ENCODE measurements at regions not wholly inside any gene's neighbourhood (a gene's known extent, or its start where the extent isn't known, plus 50 kb on each side); places are given as distances from the start of the nearest gene placed in this dataset.

DNA sequence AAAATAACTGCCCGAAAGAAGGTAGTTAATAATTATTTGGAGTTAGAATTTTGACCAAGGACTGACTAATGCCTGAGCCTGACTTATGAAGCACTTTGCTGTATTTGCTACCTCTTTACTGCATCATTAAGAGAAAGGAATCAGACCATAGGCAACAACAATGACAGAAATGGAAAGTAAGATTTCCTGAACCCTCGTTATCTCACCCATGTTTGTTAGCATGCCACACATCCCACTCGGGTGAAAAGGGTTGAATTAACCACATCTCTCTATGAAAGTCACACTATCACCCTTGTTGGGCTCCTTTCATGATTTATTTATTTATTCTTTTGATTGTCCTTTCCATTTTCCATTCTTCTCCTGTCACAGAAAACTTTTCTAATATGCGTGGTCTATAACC is 59.6 kb downstream of the OLIG3 start:
- no peak for DNase-seq

DNA sequence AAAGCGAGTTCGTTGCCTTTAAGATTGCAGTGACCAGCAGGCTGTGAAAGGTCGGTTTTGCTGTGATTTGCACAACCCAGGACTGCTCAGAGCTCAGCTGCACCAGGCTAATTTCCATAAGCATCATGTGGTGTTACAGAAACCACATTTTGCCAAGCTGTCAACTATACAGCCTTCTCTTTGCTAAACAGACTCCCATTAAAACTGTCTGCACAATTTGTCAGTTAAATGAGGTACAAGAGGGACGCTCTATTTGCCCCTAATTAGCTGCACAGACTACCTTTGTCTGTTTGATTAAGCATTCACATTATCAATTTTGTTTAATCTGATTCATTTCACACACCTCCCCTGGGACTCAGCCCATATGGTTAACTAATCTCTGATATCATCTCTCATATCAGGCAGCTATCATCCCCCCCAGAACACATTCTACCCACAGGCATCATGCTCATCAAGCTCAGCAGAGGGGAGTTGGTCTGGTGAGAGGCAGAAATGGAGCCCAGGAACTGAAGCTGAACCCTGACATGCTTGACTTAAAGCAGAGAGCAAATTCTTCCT is 62.1 kb downstream of the OLIG3 start:
- DNase-seq = no peak

DNA sequence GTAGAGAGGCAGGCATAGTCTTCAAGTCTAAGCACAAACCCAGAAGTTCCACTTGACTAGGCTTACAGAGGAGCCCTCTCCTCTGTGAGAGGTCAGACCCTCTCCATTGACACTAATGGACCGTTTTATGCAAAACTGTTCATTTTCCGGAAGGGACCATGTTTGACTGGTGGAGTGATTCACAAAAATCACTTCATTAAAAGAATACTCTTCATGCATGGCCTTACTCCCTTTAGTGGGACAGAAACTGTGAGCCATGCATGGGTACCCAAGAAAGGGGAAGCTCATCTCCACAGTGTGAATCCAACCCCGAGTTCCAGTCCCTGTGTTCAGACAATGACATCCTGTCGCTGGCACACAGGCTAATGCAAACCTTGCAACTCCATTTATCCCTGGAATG is 63.2 kb downstream of the OLIG3 start:
- no peak for DNase-seq

DNA sequence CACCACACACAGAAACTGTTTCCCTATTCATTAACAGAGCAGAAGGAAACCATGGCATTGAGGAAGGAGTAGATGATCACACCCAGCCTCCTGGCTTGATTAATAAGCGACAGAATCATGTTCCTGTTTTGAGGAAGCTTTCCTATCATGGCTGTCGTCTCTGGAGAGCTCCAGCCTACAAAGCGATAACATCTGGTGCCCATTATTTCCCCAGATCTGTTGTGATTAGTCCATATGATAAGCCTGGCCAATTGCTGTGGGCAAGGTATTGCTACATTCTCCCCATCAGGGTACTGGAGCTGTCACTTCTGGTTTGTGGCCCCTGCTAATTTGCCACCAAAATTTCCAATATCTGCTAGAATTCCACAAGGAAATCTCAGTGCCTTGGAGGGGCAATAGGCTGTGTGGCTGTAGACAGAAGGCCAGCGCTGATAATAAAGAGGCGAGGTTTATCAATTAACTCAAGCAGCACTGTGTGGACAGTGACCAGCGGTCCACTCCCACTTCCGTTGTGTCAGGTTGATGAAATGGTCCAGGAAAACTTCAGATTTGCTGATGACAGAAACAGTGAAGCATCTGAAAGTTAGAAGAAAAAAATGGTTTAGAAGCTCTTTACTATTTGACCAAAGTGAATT is 66.4 kb downstream of the OLIG3 start:
- no peak for DNase-seq

DNA sequence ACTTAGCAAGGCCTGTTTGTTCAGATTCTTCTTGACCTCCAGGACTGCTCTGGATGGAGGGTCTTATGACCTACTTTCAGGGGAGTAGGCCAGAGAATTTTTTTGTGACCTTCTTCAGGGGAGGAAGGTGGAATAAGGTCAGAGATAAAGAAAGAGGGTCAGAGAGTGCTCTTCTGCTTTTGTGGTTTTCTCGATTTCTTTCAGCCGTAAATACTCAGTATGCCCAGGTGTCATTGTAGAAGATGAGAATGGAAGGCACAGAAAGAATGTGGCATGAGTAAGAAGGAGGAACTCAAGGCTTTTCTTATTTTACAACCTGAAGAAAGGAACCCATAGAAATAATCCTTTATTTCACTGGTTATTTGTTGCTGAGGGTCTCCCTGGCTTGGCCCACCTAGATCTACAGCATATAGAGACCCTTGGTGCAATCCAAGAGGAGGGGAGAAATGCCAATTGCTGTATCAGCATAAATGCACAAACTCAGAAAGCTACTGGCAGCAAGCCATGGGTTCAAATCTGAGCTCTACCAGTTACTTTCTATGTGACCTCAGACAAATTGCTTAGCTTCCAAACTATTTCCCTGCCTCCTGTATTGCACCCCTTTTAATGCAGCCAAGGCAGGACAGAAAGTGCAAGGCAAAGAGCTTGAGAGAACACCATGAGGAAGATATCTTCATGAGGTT is 68.0 kb downstream of the OLIG3 start:
- no peak for DNase-seq

DNA sequence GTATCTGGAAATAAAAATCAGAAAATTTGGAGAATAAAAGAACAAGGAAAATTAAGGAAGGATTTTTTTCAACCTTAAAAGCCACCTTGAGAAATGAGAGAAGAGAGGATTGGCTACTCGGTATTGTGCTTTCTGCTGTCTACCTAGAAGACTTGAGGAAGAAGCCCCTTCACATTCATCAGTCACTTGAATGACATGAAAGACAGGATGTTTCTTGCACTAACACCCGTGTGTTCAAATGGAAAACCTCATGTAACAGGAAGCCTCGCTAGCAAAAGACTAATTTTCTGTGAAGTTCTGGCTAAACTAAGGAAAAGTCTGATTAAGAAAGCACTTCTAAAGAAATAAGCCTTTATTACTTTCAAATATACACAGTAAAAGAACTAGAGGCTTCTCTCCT is 69.9 kb downstream of the OLIG3 start:
- DNase-seq = no peak

DNA sequence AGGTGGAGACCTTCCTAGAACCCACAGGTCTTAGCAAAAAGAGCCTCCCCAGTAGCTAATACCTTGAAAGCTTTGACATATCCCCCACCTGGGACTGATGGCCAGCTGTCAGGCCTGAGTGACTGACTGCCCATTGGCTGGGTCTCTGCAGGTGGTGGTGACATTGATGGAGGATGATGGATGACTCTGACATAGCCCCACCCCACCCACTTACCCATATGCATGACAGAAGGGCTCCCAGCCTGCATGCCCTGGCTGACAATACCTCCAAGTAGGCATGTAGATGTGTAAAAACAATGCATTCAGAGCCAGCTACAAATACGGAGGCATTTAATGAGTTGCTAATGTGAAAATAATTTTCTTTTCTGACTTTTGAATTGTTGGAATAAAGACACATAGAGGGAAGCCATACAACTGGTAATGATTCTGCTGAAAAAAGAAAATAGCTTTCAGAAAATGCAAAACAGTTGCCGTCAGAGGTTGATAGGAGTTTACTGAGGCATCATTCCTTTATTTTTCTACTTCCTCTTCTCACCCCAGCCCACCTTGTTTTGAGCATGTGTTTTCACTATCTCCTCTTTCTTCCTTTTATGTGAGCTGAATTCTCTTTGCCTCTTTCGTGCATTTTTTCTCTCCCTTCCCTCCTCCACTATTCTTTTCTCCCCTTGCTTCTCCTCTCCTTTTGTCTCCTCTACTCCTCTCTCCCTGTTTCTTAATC is 70.6 kb downstream of the OLIG3 start:
- no peak for DNase-seq

DNA sequence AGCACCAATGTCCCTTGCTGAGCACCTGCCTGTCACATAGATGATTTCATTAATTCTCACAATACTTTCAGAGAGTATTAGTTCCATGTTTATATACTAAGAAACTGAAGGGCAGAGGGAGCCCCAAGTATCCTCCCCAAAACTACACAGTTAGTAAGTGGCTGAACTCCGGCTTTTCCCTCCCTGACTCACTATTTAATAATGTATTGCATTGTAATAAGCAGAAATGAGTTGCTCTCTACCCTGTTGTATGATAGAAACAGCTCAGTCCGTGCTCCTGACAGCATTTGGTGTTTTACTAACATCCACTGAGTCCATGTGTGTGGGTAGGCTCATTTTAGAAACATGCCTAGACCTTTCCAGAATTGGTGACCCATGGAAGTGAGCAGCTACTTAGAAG is 76.8 kb downstream of the OLIG3 start:
- no peak for DNase-seq

DNA sequence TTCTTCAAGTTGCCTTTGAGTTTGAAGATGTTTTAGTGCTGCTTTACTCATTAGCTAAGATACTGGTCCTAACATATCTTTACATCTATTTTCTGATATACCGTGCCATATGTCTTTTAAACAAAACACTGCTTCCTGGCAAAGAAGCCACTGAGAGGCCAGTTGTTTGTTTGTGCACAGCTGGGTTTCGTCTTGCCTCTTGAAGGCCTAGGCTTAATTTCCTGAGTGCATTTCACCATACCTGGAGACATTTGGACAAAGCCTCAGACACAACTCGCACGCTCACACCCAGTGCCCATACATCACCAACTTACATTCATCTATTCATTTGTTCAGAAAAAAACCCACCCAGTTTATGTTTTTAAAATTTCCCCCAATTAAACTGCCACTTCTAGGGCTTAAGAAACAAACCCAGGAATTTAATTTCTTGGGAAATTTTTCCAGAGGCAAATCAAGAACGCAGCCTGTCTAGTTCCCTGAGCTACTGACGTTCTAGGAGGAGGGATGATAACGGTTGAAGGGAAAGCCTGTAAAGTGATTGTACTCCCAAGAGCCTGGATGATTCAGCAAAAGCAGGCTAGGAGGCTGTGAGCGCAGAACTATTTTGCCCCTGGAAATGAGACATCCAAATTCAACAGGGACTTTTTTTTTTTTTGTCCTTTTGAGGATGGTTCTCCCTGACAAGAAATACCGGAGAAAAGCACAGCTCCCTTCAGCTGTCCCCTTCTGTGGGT is 77.7 kb downstream of the OLIG3 start:
- no peak for DNase-seq

DNA sequence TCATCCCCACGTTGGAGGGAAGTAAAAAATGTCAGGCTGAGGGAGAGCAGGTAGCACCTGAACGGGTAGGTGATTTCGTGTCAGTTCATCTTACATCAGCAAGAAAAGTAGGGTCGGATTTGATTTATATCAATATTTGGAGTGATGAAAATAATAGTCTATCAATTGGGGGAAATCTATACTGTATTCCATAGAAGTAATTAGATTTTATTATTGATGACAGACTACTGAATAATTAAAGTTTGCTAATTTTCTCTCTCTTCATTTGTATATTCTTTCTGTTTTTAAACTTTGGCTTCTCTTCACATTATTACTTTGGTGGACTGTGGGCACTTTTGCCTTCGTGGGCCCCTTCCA is 78.4 kb downstream of the OLIG3 start:
- no peak for DNase-seq

DNA sequence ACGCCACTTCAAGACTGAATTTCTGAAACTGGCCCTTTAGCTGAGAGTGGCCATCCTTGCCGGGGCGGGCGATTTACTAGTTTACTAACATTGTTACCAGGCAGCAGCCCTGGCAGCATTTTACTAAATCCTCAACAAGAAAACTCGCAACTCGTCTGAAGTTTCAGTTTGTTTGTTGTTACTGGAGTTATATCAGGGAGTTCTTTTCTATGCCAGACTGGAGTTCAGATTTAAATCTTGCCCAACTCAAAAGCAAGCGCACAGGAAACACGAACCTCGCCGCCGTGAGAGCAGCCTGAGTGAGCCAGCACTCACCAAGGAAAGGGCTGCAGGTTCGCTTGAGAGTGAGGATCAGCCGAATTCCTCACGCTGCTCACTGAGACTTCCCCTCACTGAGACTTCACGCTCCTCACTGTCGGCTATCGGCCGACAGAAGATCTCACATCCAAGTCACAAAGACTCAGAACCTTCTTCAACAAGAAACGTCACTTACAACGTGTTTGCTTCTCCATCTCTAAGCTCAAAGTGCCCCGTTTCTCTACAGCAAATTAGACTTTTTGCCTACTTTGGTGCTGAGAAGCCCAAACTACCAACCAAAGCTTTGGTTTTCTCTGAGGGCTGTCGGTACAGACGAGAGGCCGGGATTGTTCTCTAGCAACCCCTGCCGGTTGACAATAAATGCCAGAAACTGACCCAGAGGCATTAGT is 78.9 kb downstream of the OLIG3 start:
- peak; percentile 39 for DNase-seq

DNA sequence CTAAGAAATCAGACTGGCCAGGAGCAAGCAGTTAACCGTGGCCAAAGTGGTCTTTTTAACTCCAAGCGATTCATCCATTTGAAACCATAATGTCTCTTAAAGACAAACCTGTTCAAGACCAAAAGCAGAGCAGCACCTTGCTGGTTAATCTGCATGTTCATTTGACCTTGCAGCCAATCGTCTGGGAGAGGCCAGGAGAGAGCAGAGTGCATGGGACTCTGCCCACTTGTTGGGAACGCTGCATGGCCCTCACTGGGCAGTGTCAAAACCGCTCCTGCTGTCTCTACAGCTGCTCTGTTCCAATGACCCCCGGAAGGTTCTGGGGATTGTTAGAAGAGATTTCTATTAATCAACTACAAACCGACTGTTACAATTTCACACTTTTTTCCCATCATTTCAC is 79.6 kb downstream of the OLIG3 start:
- DNase-seq = no peak

DNA sequence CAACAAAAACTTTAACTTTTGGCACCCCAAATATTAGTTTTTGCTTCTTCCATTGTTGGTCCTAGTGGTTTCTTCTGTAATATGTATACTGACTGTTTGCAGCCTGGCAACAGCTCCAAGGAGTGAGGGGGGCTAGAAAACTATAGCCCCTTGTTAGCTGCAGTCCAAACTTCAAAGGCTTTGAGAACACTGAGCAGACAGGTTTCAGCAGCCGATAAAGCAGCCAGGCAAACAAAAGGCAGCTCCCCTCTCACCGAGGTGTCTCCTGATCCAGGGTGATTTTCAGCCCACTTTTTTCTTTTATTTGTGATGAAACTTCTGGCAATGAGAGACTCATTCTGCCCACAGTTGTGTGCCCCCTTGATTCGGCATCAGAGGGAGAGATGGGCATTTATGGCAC is 80.7 kb downstream of the OLIG3 start:
- DNase-seq = no peak

DNA sequence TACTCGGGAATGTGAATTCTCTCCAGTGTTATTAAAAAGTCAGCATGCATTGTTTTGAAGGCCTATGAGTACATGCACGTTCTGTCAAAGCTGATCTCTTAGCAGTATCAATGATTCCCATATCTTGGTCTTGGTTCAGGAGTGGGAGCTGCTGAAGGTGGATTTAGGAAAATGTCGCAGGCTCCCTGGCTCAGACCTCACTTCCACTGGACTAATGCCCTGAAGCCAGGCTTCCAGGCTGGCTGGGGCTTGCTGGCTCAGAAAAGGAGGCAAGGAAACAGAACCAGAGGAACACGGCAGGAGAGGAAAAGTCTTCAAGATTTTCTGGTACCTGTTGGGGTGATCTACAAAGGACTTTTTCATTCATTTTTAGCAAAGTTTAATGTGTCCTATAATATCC is 81.6 kb downstream of the OLIG3 start:
- no peak for DNase-seq

DNA sequence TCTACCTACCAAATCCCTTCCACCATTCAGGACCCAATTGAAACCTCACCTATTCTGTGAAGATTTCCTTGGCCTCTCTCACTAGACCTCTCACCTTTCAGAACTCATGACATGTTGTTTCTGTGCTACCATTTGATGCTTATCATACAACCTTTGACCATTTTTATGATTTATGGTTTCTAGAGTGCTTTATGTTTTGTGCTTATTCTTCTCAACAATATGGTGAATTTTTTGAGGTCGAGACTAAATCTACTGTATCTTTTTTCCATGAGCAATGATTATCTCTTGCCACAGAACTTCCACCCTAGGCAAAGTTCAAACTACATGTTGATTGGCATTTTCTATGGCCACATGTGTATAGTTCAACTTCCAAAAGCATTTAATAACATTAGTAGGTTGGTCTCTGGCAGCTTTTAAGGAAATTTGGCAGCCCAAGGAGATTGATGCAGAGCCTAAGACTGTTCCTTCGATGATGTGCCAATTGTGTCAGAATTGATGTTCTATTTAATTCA is 84.9 kb downstream of the OLIG3 start:
- DNase-seq = no peak

DNA sequence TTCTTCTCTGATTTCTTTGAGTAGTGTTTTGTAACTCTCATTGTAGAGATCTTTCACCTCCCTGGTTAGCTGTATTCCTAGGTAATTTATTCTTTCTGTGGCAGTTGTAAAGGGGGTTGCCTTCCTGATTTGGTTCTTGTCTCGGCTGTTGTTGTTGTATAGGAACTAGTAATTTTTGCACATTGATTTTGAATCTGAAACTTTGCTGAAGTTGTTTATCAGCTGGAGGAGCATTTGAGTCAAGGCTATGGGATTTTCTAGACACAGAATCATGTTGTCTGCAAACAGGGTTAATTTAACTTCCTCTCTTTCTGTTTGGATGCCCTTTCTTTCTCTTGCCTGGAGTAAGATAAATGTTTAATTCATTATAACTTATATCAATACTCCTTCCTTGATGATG is 86.4 kb downstream of the OLIG3 start:
- DNase-seq = no peak

DNA sequence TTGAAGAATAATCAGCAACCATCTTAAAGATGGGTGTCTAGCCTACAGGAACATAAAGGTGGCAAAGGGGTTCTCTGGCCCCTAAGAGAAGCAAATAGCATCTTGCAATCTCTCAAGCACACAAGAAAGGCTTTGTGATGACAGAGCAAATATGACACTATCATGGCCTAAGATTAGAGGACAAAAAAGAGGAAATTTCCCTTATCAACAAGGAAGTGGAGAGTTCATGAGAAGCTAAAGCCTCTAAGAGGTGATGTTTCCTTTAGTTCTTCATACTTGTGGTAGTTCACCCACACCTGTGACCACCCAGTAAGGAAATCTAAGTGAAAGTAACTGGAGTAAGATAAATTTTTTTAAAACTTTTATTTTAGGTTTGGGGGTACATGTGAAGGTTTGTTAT is 88.4 kb downstream of the OLIG3 start:
- DNase-seq = no peak

DNA sequence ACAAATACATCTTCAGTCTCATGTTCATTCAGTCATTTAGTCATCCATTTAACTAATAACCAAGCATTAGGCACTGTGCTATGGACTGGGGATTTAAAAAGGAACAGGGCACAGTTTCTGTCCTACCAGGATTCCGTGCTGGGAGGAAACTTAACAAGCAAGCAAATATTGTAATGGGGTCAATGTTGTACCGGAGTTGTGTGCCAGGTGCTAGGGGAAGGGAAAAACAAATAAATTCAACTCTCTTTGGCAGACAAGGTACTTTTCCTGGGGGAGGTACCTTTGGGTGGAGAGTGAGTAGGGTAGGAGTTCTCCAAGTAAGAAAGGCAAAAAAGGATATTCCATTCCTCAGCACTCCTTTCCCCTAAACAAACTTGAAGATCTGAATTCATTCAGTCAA is 90.3 kb downstream of the OLIG3 start:
- no peak for DNase-seq

DNA sequence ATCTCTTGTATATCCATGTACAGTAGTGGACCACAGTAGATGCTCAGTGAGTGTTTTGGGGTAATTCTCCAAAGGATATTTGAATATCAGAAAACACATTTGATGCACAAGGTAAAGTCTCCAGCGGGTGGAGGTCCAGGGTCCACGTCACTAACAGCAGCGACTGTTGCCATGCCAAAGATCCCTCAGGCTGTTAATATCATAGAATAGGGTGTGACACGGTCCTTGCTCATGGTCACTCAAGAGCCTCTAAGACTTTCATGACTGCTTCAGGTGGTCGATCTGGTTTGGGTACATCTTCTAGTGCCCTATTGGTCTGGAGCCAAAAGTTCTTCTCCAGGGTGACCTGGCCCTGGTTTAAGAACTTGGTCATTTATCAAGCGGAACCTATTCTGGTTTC is 90.8 kb downstream of the OLIG3 start:
- no peak for DNase-seq

DNA sequence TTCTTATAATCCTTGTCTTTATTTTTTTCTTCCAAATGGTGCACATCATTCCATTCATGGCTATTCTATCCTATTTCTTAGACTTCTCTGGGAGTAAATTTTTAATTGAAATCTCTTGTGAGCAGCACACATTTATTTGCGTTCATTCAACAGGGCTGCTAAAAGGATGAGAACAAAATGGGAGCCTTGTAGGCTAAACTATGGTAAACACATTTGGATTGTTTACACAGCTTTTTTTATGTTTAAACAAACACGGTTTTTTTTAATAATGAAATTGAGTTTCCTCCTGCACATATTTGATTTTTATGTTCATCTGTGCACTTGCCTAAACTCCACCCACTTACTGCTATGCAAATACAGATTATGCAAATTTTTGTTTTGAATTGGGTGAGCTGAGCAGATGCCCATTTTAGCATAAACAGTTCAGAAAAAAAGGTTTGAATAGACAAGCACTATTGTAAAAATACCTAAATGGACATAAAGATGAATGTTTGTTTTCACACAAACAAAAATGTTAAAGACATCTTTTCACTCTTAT is 92.0 kb downstream of the OLIG3 start:
- no peak for DNase-seq

DNA sequence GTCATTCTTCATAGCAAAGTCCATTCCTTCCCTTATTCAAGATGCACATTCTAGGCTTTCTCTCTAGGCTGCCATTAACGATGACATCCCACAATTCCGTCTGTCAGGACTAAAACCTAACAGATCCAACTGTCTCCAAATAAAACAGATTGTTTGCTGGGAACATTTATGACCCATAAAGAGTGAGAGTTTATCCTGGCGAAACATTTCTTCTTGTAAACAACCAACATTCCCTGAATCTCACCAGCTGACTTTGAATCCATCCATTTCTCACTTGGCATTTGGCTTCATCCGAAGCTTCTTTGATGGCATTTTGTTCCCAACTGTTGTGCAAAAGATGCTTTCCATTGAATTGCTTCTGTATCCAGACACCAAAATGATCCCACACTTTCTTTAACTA is 93.1 kb downstream of the OLIG3 start:
- no peak for DNase-seq

DNA sequence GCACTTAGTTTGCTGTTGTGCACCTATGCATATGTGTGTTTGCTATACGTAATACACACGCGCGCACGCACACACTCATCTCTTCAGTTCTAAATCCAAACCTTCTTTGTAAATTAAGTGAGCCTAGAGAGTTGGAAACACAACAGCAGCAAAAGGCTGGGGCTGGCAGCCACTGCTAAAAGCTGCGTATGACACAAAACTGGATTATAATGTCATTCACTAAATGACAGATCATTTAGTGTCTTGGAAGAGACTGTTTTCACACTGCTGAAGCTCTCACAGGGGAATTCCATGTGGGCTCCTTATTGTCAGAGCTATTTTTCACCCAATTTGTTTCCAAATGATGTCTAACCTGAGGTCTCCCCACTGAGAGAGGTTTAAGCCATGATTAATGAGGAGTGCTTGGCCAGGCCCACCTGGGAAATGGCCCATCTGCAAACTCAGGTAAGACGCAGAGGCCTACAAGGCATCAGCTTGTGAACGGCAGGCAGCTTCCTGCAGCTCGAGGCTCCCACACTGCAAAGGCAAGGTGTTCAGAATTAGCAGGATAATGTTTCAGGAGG is 94.2 kb downstream of the OLIG3 start:
- DNase-seq = no peak

All from NCI-H146 (cell line).